Epithelial cell of esophagus (primary cell): ENCODE measurements at regions not wholly inside any gene's neighbourhood (a gene's known extent, or its start where the extent isn't known, plus 50 kb on each side); places are given as distances from the start of the nearest gene placed in this dataset.
A peak's percentile ranks its signal among the peaks of the same experiment; 100 is the strongest.

Source experiments
- DNase-seq: peaks from one replicate; pipeline ENCODE4 v3.0.0; 2010; ENCODE audit warnings: low read depth
- H3K4me3 ChIP-seq: 2 replicates; pipeline ENCODE4 v1.5.1; 2011; ENCODE audit warnings: mild to moderate bottlenecking, low read length, control low read depth
- TF ChIP-seq, protein P1 (sequence below): IDR thresholded peaks from 2 replicates; pipeline ENCODE4 v1.5.1; 2011; ENCODE audit warnings: low read depth, mild to moderate bottlenecking, low read length, control low read depth, inconsistent platforms; ENCODE audit not compliant: insufficient read depth; ENCODE audit errors: missing control alignments

DNA sequence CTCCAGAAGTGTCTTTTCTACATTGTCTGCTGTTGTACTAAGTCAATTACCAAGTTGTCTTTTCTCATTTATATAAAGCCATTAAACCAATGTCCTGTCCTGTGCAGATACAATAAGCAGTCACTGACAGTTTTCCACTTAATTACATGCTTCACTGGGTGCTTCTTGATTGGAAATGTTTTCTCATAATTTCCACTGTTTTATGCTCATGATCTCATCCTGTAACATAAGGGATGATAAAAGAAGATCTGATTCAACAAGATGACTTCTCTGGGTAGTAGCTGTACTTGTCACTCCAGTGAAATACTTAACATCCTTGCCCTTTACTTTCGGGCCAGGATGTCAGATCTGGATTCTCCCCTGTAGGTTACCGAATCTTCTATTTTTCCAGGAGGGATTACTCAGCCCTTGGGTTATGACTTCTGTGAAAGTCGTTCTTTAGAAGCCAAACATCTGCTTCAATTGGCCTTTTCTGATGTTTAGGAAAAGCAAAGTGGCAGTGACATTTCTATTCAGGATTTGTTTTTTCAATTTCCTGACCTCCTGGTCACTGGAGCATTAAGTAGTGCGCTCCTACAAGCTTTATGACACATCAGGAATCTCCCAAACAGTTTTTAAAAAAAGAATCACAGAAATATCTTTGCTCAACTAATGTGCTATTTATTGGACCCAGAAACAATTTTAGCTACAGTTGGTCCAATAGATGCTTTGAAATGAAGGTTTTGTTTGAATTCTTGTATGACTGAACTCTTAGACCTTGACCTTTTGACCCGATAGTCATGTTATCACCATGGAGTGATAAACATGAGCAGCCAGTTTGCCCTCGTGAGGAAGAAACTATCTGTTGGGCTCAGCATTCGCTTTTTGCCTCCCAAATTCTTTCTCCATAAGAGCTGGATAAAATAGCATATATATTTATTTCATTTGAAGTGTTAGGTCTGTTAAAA, 234.5 kb upstream of the SSTR1 start:
- TF ChIP-seq, protein P1, sequence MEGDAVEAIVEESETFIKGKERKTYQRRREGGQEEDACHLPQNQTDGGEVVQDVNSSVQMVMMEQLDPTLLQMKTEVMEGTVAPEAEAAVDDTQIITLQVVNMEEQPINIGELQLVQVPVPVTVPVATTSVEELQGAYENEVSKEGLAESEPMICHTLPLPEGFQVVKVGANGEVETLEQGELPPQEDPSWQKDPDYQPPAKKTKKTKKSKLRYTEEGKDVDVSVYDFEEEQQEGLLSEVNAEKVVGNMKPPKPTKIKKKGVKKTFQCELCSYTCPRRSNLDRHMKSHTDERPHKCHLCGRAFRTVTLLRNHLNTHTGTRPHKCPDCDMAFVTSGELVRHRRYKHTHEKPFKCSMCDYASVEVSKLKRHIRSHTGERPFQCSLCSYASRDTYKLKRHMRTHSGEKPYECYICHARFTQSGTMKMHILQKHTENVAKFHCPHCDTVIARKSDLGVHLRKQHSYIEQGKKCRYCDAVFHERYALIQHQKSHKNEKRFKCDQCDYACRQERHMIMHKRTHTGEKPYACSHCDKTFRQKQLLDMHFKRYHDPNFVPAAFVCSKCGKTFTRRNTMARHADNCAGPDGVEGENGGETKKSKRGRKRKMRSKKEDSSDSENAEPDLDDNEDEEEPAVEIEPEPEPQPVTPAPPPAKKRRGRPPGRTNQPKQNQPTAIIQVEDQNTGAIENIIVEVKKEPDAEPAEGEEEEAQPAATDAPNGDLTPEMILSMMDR, result no peak
- no peak overlapping the region for H3K4me3 ChIP-seq
- no peak for DNase-seq

DNA sequence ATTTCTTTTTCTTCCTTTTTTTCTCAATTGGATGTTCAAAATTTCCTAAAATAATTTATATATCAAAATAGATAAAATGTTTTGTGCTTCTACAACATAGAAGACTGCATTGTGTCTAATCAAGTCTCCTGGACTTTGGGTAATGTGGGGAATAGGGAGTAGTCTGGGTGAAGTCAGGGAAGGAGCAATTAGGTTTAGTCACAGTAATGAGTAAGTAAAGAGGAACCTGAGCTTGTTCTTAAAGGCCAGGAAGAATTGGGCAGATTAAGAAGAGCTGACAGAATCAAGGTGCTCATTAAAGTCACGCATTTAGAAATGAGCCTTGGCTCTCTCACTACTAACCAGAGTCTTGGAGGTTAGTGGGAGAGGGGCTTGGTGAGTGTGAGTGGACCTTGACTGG, 233.3 kb upstream of the SSTR1 start:
- TF ChIP-seq, protein P1, result no peak
- H3K4me3 ChIP-seq, result no peak overlapping the region
- DNase-seq, result peak; percentile 27

DNA sequence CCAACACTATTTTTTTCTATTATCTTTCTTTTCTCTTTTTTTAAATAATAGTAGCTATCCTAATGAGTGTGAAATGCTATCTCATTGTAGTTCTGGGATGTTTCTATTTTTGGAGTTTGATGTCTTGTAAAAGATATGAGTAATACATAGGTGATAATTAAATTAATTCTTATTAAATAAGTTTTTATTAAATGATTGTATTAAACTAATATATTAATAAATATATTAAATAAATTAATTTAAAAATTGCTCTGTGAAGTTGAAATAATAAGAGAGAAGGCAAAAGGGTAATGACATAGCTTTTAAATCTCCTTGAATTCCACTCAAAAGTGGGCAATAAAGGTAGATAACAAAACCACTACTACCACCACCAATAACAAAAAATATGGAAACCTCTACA, 230.2 kb upstream of the SSTR1 start:
- no peak for DNase-seq
- TF ChIP-seq, protein P1, result no peak
- H3K4me3 ChIP-seq, result no peak overlapping the region

DNA sequence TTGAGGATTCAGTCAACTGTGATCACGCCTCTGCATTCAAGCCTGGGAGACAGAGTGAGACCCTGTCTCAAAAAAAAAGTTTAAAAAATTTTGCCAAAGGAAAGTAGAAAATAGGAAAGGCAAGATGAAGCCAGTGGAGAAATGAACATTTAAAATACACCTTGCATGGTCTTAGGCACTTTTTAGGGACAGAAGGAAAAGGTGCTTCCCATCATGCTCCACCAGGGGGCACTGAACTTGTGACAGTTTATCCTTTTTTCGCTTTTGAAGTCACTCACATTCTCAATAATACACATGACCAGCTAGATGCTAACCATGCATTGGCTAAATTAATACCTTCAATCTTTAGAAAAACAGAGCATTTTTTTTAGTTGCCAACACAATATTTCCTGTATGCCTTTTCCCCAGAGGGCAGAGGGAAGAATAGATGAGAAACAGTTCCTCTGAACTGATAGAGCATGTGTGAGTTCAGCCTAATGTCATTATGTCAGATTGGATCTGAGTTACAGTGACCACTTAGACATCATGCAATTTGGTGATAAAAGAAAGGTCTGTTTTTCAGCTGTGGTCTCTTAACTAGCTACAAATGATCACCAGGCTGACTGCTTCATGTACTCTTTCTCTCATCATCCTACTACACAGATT, 221.8 kb upstream of the SSTR1 start:
- DNase-seq, result peak; percentile 48
- no peak overlapping the region for H3K4me3 ChIP-seq
- TF ChIP-seq, protein P1, result peak; percentile 76

DNA sequence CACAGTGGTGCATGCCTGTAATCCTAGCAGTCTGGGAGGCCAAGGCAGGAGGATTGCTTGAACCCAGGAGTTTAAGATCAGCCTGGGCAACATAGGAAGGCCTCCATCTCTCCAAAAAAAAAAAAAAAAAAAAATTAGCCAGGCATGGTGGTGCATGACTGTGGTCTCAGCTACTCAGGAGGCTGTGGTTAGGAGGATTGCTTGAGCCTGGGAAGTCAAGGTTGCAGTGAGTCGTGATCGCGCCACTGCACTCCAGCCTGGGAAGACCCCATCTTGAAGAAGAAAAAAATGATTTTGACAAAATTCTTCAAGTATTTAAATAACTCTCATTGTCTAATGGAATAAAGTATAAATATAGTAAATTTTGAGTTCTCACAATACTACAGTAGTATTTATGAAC, 219.2 kb upstream of the SSTR1 start:
- no peak overlapping the region for H3K4me3 ChIP-seq
- DNase-seq, result no peak
- TF ChIP-seq, protein P1, result no peak

DNA sequence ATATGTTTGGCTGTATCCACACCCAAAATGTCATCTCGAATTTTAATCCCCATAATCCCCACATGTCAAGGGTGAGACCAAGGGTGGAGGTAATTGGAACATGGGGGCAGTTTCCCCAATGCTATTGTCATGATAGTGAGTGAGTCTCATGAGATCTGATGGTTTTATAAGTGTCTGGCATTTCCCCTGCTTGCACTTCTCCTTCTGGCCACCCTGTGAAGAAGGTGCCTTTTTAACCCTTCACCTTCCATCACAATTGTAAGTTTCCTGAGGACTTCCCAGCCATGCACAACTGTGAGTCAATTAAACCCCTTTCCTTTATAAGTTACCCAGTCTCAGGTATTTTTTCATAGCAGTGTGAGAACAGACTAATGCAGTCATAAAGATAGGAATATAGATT, 216.7 kb upstream of the SSTR1 start:
- TF ChIP-seq, protein P1, result no peak
- DNase-seq, result no peak
- H3K4me3 ChIP-seq, result no peak overlapping the region

DNA sequence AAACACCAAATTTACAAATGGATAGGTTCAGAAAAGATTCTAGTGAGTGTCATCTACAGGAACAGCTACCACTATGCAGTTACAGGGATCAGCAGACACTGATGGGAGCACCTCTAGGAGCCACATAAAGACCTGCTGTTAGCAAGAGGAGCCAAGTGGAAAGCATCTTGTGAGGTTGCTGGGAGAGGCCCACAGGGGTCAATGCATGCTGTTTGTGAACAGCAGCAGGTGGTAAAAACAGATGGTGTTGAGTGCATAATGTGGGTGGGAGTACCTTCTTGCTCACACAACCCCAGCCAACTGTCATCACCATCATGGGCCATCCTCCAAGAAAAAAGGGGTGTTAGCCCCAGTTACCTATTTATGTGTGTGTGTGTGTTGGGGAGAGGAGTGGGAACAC, 215.2 kb upstream of the SSTR1 start:
- TF ChIP-seq, protein P1, result no peak
- no peak overlapping the region for H3K4me3 ChIP-seq
- no peak for DNase-seq
